ENCODE measurements at regions not wholly inside any gene's neighbourhood (a gene's known extent, or its start where the extent isn't known, plus 50 kb on each side); places are given as distances from the start of the nearest gene placed in this dataset.
"Not testable (repeated sequence)": the region's sequence is repeated elsewhere in the genome, so short reads cannot be mapped to it uniquely, and the experiment has no call there.

GRCh38 chr4:1572964-1573720, 111.0 kb downstream of the FAM53A start:
- DNase-seq: no peak

GRCh38 chr4:1572521-1572920, 111.6 kb downstream of the FAM53A start:
- DNase-seq: no peak

GRCh38 chr4:1572010-1572385, 112.1 kb downstream of the FAM53A start:
- DNase-seq: no peak

- no peak for DNase-seq
Observed at GRCh38 chr4:1571165-1572009, 112.7 kb downstream of the FAM53A start.

- DNase-seq: no peak
Observed at GRCh38 chr4:1570291-1571164, 113.6 kb downstream of the FAM53A start.

- DNase-seq: no peak
Observed at GRCh38 chr4:1569461-1570151, 114.5 kb downstream of the FAM53A start.

- DNase-seq: no peak
Observed at GRCh38 chr4:1568855-1569460, 115.2 kb downstream of the FAM53A start.

GRCh38 chr4:1567808-1568581, 116.1 kb downstream of the FAM53A start:
- no peak for DNase-seq

GRCh38 chr4:1567519-1567807, 116.7 kb downstream of the FAM53A start:
- no peak for DNase-seq

GRCh38 chr4:1566838-1567518, 117.1 kb downstream of the FAM53A start:
- DNase-seq: no peak

GRCh38 chr4:1566301-1566837, 117.7 kb downstream of the FAM53A start:
- not testable (repeated sequence) for DNase-seq

GRCh38 chr4:1565598-1566295, 118.4 kb downstream of the FAM53A start:
- no peak for DNase-seq

- no peak for DNase-seq
Observed at GRCh38 chr4:1564535-1565375, 119.4 kb downstream of the FAM53A start.

- no peak for DNase-seq
Observed at GRCh38 chr4:1563768-1564485, 120.2 kb downstream of the FAM53A start.

GRCh38 chr4:1563241-1563640, 120.9 kb downstream of the FAM53A start:
- no peak for DNase-seq

GRCh38 chr4:1562771-1563170, 121.3 kb downstream of the FAM53A start:
- no peak for DNase-seq

GRCh38 chr4:1562371-1562770, 121.7 kb downstream of the FAM53A start:
- DNase-seq: no peak

Measured in left kidney (tissue), 1 donor.